Upper lobe of right lung (tissue), 1 donor: ENCODE measurements at regions not wholly inside any gene's neighbourhood (a gene's known extent, or its start where the extent isn't known, plus 50 kb on each side); places are given as distances from the start of the nearest gene placed in this dataset.

Source experiments
- ATAC-seq: fragments of 200-7000 bp; cut with Tn5 transposase; one replicate; pipeline ENCODE4 v1.9.1; 2020; ENCODE audit warnings: mild to moderate bottlenecking, moderate library complexity
- DNase-seq: peaks from one replicate; pipeline ENCODE4 v3.0.0-alpha.2; 2020
- H3K27ac ChIP-seq: fragments of 200-600 bp; one replicate; pipeline ENCODE4 v1.8.0; 2022
- H3K27me3 ChIP-seq: fragments of 200-600 bp; one replicate; pipeline ENCODE4 v1.8.0; 2022; ENCODE audit warnings: mild to moderate bottlenecking
- H3K36me3 ChIP-seq: fragments of 200-600 bp; one replicate; pipeline ENCODE4 v1.8.0; 2022
- H3K4me1 ChIP-seq: fragments of 200-600 bp; one replicate; pipeline ENCODE4 v1.8.0; 2022
- H3K4me3 ChIP-seq: fragments of 200-600 bp; one replicate; pipeline ENCODE4 v1.8.0; 2022; ENCODE audit warnings: mild to moderate bottlenecking
- H3K9me3 ChIP-seq: fragments of 200-600 bp; one replicate; pipeline ENCODE4 v1.8.0; 2022
- intact Hi-C: fragments of 100-400 bp; cut with DNase I; formaldehyde crosslinking; loops from one replicate; pipeline ENCODE4 v1.11.0; 2022
- TF ChIP-seq, protein P1 (sequence below): fragments of 200-600 bp; IDR thresholded peaks from one replicate; pipeline ENCODE4 v1.8.0; 2022; ENCODE audit warnings: antibody characterized with exemption
- donor health status: DM: no; HTN: yes; CAD: no; lungs with severe emphysema.

DNA sequence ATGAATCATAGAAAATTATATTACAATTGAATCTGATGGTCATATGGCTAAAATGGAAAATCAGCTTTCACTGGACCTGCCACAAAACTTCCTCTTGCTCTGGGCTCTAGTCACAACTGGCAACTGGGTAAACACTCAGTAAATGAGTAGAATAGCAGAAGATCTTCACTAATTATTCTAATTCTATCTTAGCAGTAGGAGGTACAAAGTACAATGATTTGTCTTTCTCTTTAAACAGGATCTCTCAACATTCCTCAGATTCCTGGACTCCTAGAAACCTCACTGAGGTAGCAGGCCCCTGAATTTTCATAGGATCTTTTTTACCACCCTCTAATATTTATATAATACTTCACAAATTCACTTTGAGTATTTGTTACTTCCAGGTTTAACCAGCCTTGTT is 239.9 kb upstream of the SMARCA2 start:
- no peak for DNase-seq
- H3K4me3 ChIP-seq = no peak overlapping the region

DNA sequence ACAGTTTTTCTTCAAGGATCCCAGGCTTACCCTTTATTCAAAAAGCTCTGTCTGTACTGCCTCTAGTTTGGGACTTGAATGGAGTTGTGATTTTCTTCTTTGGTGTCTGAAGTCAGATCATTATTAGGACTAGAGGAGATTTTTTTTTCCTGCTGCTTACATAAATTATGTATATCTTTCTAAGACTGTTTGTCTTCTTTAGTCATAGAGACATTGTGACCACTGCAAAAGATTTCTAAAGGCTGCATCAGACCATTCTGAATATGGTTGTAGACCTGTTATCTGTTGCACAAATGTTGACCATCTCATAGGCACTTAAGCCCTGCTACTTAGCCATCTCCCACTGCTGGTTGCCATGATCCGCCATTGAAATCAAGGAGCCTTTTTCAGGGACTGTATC is 238.5 kb upstream of the SMARCA2 start:
- Histone ChIP-seq H3K4me1 (no peaks in the 10 kb centered on the region), H3K27me3 (no peaks in the 10 kb centered on the region), H3K27ac (no peak overlapping the region), H3K36me3 (no peaks in the 10 kb centered on the region), H3K4me3 (no peak overlapping the region), H3K9me3 (no peaks in the 10 kb centered on the region)
- ATAC-seq (no peak), DNase-seq (no peak)
- TF ChIP-seq, protein P1, sequence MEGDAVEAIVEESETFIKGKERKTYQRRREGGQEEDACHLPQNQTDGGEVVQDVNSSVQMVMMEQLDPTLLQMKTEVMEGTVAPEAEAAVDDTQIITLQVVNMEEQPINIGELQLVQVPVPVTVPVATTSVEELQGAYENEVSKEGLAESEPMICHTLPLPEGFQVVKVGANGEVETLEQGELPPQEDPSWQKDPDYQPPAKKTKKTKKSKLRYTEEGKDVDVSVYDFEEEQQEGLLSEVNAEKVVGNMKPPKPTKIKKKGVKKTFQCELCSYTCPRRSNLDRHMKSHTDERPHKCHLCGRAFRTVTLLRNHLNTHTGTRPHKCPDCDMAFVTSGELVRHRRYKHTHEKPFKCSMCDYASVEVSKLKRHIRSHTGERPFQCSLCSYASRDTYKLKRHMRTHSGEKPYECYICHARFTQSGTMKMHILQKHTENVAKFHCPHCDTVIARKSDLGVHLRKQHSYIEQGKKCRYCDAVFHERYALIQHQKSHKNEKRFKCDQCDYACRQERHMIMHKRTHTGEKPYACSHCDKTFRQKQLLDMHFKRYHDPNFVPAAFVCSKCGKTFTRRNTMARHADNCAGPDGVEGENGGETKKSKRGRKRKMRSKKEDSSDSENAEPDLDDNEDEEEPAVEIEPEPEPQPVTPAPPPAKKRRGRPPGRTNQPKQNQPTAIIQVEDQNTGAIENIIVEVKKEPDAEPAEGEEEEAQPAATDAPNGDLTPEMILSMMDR = no peak
- intact Hi-C loops = no loop called here

More for the DNA sequence above, 239.9 kb upstream of the SMARCA2 start:
- Histone ChIP-seq H3K27ac (no peak overlapping the region), H3K36me3 (no peaks in the 10 kb centered on the region), H3K4me1 (no peaks in the 10 kb centered on the region), H3K9me3 (no peaks in the 10 kb centered on the region), H3K27me3 (no peaks in the 10 kb centered on the region)
- ATAC-seq = no peak
- TF ChIP-seq, protein P1 = no peak
- intact Hi-C loops = no loop called here

DNA sequence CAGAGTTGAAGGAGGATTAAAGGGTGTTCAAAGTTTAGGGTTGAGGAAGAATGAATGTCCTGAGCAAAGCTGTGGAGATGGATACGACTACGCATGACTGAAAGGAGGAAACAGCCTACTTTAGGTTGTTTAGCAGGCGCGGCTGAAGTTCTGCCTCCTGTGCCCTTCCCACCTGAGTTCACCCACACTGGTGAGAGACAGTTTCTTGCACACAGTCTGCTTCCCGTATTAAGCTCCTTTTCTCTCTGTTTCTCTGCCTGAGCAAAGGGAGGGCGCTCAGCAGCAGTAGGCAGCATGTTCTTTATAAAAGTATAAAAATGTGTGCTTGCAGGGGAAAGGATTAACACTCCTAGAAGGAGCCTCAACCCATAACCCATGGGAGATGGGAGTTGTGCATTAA is 224.0 kb upstream of the SMARCA2 start:
- ATAC-seq (no peak), DNase-seq (no peak)
- intact Hi-C loops = no loop called here
- TF ChIP-seq, protein P1 = no peak
- H3K4me1 ChIP-seq = no peaks in the 10 kb centered on the region
- H3K9me3 ChIP-seq = no peaks in the 10 kb centered on the region
- H3K4me3 ChIP-seq = no peak overlapping the region
- H3K27ac ChIP-seq = no peak overlapping the region
- no peaks in the 10 kb centered on the region for H3K36me3 ChIP-seq
- H3K27me3 ChIP-seq = no peaks in the 10 kb centered on the region

DNA sequence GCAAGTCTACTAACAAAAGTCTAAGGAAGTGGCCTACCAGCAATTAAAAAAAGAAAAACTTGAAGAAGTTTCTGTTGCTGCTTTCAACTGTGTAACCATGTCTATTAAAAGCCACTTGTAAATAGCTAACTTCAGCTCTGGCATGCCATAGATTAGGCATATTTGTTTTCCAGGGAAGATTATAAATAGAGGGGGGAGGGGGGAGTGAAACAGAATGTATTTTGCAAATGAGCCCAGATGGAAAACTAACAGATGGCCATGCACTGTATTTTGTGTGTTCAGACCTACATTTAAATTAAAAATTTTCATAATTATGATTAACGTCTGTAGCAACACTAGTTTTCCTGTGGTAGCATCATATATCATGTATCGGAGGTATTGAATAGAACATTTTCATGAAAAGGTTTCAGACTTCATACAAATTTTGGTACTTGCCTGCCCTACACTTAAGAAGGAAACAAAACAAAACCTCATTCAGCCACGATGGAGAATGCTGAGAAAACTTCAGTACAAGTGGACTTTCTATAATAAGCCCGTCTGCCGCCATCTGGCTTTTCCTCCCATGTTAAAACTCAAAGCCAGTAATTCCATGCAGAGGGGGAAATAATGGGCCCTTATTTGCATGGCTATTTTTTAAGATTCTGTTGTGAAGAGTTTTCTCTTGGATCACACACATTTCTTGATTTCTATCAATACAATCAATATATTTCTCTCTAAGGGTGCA is 220.4 kb upstream of the SMARCA2 start:
- no peaks in the 10 kb centered on the region for H3K4me1 ChIP-seq
- H3K36me3 ChIP-seq = no peaks in the 10 kb centered on the region
- no peak overlapping the region for H3K4me3 ChIP-seq
- intact Hi-C loops = no loop called here
- no peak for ATAC-seq
- no peaks in the 10 kb centered on the region for H3K9me3 ChIP-seq
- H3K27me3 ChIP-seq = no peaks in the 10 kb centered on the region
- H3K27ac ChIP-seq = no peak overlapping the region
- TF ChIP-seq, protein P1 = no peak
- no peak for DNase-seq

DNA sequence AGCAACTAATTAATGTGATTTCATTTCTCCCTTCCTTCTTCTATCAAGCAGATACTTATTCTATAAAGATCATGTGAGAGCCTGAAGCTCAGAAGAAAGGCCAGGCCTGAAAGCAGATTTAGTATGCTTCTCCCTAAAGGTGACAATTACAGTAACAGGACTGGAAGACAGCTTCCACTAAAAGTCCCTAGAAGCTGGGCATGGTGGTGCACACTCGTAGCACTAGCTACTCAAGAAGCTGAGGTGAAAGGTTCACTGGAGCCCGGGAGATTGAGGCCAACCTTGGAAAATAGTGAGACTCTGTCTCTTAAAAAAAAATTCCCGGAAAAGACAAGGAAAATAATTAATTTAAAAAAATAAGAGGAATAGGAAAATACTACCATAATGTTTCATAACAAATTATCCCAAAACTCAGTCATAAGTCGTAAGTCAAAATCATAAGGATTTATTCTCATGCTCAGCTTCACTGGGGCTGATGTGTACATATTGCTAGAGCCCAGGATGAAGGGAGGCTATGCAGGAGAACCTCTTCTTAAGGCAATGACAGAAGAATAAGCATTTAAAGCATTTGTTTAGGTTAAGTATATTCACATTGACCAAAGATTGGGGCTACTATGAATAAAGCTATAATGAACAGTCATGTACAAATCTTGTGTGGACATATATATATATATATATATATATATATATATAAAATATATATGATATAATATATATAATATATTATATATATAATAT is 210.8 kb upstream of the SMARCA2 start:
- Histone ChIP-seq H3K27ac (no peak overlapping the region), H3K4me1 (no peaks in the 10 kb centered on the region), H3K4me3 (no peak overlapping the region), H3K9me3 (no peaks in the 10 kb centered on the region), H3K27me3 (no peaks in the 10 kb centered on the region), H3K36me3 (no peaks in the 10 kb centered on the region)
- ATAC-seq (no peak), DNase-seq (no peak)
- intact Hi-C loops = no loop called here
- TF ChIP-seq, protein P1 = no peak
